ENCODE measurements at regions not wholly inside any gene's neighbourhood (a gene's known extent, or its start where the extent isn't known, plus 50 kb on each side); places are given as distances from the start of the nearest gene placed in this dataset.

- no peaks in the 10 kb centered on the region for H3K9me3 Mint-ChIP-seq
- DNase-seq = no peak
- peak overlapping the region in 1 of 2 donors; percentile 6 for H3K27ac Mint-ChIP-seq
- no peak for ATAC-seq
- no peaks in the 10 kb centered on the region for H3K27me3 Mint-ChIP-seq
- H3K4me3 Mint-ChIP-seq = no peak overlapping the region
- peaks cover 67% of the 10 kb centered on the region for H3K4me1 Mint-ChIP-seq
These were observed 61.9 kb upstream of the BTN3A2 start for GRCh38 chr6:26302941-26303559.

- Mint-ChIP-seq H3K4me1 (peaks cover 68% of the 10 kb centered on the region), H3K4me3 (peak overlapping the region; percentile 82 to 98), H3K27me3 (no peaks in the 10 kb centered on the region), H3K27ac (peak overlapping the region; percentile 99 to 100), H3K9me3 (no peaks in the 10 kb centered on the region)
- ATAC-seq = no peak
- no peak for DNase-seq
These were observed 60.7 kb upstream of the BTN3A2 start for GRCh38 chr6:26304213-26304796.

- Mint-ChIP-seq H3K9me3 (no peaks in the 10 kb centered on the region), H3K4me3 (peak overlapping the region; percentile 82 to 98), H3K4me1 (peaks cover 71% of the 10 kb centered on the region), H3K27ac (peak overlapping the region; percentile 99 to 100), H3K27me3 (no peaks in the 10 kb centered on the region)
- ATAC-seq (peak; percentile 81), DNase-seq (peak; percentile 60 to 78)
These were observed 60.0 kb upstream of the BTN3A2 start for GRCh38 chr6:26304797-26305640.

GRCh38 chr6:26305641-26305969 is 59.4 kb upstream of the BTN3A2 start:
- peaks cover 71% of the 10 kb centered on the region for H3K4me1 Mint-ChIP-seq
- ATAC-seq (no peak), DNase-seq (no peak)
- H3K27ac Mint-ChIP-seq = peak overlapping the region; percentile 99 to 100
- no peaks in the 10 kb centered on the region for H3K27me3 Mint-ChIP-seq
- H3K4me3 Mint-ChIP-seq = peak overlapping the region; percentile 82 to 98
- H3K9me3 Mint-ChIP-seq = no peaks in the 10 kb centered on the region

GRCh38 chr6:26306232-26306631 is 58.8 kb upstream of the BTN3A2 start:
- Mint-ChIP-seq H3K27ac (peak overlapping the region in 1 of 2 donors; percentile 19), H3K4me1 (peaks cover 71% of the 10 kb centered on the region)
- ATAC-seq = no peak

GRCh38 chr6:26307850-26308249 is 57.1 kb upstream of the BTN3A2 start:
- ATAC-seq (no peak), DNase-seq (no peak)
- Mint-ChIP-seq H3K9me3 (no peaks in the 10 kb centered on the region), H3K27me3 (no peaks in the 10 kb centered on the region), H3K4me3 (no peak overlapping the region), H3K27ac (no peak overlapping the region), H3K4me1 (peaks cover 75% of the 10 kb centered on the region)

More at GRCh38 chr6:26306232-26306631, 58.8 kb upstream of the BTN3A2 start:
- no peaks in the 10 kb centered on the region for H3K9me3 Mint-ChIP-seq
- no peak for DNase-seq
- no peaks in the 10 kb centered on the region for H3K27me3 Mint-ChIP-seq
- H3K4me3 Mint-ChIP-seq = no peak overlapping the region

- Mint-ChIP-seq H3K27ac (peak overlapping the region in 1 of 2 donors; percentile 34), H3K27me3 (no peaks in the 10 kb centered on the region), H3K4me3 (peak overlapping the region; percentile 31 to 51), H3K9me3 (no peaks in the 10 kb centered on the region), H3K4me1 (peaks cover 61% of the 10 kb centered on the region)
- DNase-seq (peak in 1 of 2 donors; percentile 35), ATAC-seq (peak; percentile 59)
These were observed 55.3 kb upstream of the BTN3A2 start for GRCh38 chr6:26309731-26310142.

- ATAC-seq = no peak
- Mint-ChIP-seq H3K4me1 (peaks cover 49% of the 10 kb centered on the region), H3K9me3 (no peaks in the 10 kb centered on the region), H3K27me3 (no peaks in the 10 kb centered on the region), H3K27ac (peak overlapping the region in 1 of 2 donors; percentile 99), H3K4me3 (peak overlapping the region; percentile 30 to 87)
- DNase-seq = peak; percentile 48 to 60
These were observed 54.0 kb upstream of the BTN3A2 start for GRCh38 chr6:26311012-26311384.

- H3K27me3 Mint-ChIP-seq = no peaks in the 10 kb centered on the region
- peak overlapping the region; percentile 47 to 99 for H3K27ac Mint-ChIP-seq
- H3K9me3 Mint-ChIP-seq = no peaks in the 10 kb centered on the region
- peaks cover 51% of the 10 kb centered on the region for H3K4me1 Mint-ChIP-seq
- peak overlapping the region; percentile 83 to 87 for H3K4me3 Mint-ChIP-seq
- DNase-seq (peak; percentile 63 to 70), ATAC-seq (peak; percentile 58)
These were observed 53.5 kb upstream of the BTN3A2 start for GRCh38 chr6:26311385-26312095.

- Mint-ChIP-seq H3K9me3 (no peaks in the 10 kb centered on the region), H3K27ac (peak overlapping the region; percentile 47 to 99), H3K27me3 (no peaks in the 10 kb centered on the region), H3K4me3 (peak overlapping the region; percentile 83 to 87), H3K4me1 (peaks cover 53% of the 10 kb centered on the region)
- ATAC-seq = no peak
- no peak for DNase-seq
These were observed 52.9 kb upstream of the BTN3A2 start for GRCh38 chr6:26312096-26312463.

- DNase-seq = peak; percentile 78 to 90
- H3K4me3 Mint-ChIP-seq = peak overlapping the region; percentile 83 to 87
- peak overlapping the region; percentile 47 to 99 for H3K27ac Mint-ChIP-seq
- peak; percentile 83 for ATAC-seq
- H3K9me3 Mint-ChIP-seq = no peaks in the 10 kb centered on the region
- H3K27me3 Mint-ChIP-seq = no peaks in the 10 kb centered on the region
- peaks cover 48% of the 10 kb centered on the region for H3K4me1 Mint-ChIP-seq
These were observed 52.2 kb upstream of the BTN3A2 start for GRCh38 chr6:26312501-26313397.
